Naive thymus-derived CD8-positive, alpha-beta T cell (primary cell): ENCODE measurements at regions not wholly inside any gene's neighbourhood (a gene's known extent, or its start where the extent isn't known, plus 50 kb on each side); places are given as distances from the start of the nearest gene placed in this dataset.

Source experiments
- ATAC-seq, 2 donors: fragments of 150-1000 bp; cut with Tn5 transposase in 1 of 2; sonication (Bioruptor Pico), chemical (Tn5 transposase) in 1 of 2; 1 replicate in 1 of 2; 2 replicates in 1 of 2; pipeline ENCODE4 v1.10.0; 2021; ENCODE audit warnings: mild to moderate bottlenecking in 2 of 2, moderate library complexity in 2 of 2
- POLR2A ChIA-PET: fragments of 350-600 bp; sonication (Branson Sonifier 250); formaldehyde crosslinking; loops from one replicate; lab custom pipeline; 2021; ENCODE audit warnings: antibody characterized with exemption; lab: Charles Lee
- DNase-seq, 10 donors: peaks; one replicate each; pipeline versions ENCODE4 v3.0.0 to v3.0.0-alpha.2; 2020 to 2022
- H3K27ac Mint-ChIP-seq, 10 donors: one replicate each; pipeline ENCODE4 v1.8.0; 2020 to 2022; ENCODE audit warnings: mild to moderate bottlenecking in 10 of 10, mixed read lengths in 10 of 10, moderate library complexity in 4 of 10, inconsistent platforms in 1 of 10
- H3K27me3 Mint-ChIP-seq, 5 donors: one replicate each; pipeline ENCODE4 v1.8.0; 2021 to 2022; ENCODE audit warnings: mixed read lengths in 5 of 5
- H3K36me3 Mint-ChIP-seq, 3 donors: one replicate each; pipeline ENCODE4 v1.8.0; 2020 to 2022; ENCODE audit warnings: mixed read lengths in 3 of 3, mild to moderate bottlenecking in 2 of 3, inconsistent platforms in 1 of 3
- H3K4me1 Mint-ChIP-seq, 4 donors: one replicate each; pipeline ENCODE4 v1.8.0; 2021 to 2022; ENCODE audit warnings: mixed read lengths in 4 of 4
- H3K4me3 Mint-ChIP-seq, 10 donors: one replicate each; pipeline ENCODE4 v1.8.0; 2020 to 2022; ENCODE audit warnings: mild to moderate bottlenecking in 10 of 10, mixed read lengths in 10 of 10, moderate library complexity in 6 of 10, inconsistent platforms in 1 of 10
- H3K9me3 Mint-ChIP-seq, 9 donors: one replicate each; pipeline ENCODE4 v1.8.0; 2020 to 2022; ENCODE audit warnings: mixed read lengths in 9 of 9, mild to moderate bottlenecking in 3 of 9, inconsistent platforms in 1 of 9, moderate library complexity in 1 of 9

GRCh38 chr14:61212546-61212945 is 68.6 kb downstream of the TMEM30B start:
- H3K27me3 Mint-ChIP-seq, result peaks cover 4 to 28% (median 9%) of the 10 kb centered on the region in 5 donors
- no peaks in the 10 kb centered on the region for H3K4me1 Mint-ChIP-seq
- DNase-seq, result no peak
- no peaks in the 10 kb centered on the region for H3K36me3 Mint-ChIP-seq
- no peak for ATAC-seq
- H3K9me3 Mint-ChIP-seq, result no peaks in the 10 kb centered on the region
- no peak overlapping the region for H3K4me3 Mint-ChIP-seq
- H3K27ac Mint-ChIP-seq, result no peak overlapping the region
- POLR2A ChIA-PET, result no interaction called here

GRCh38 chr14:61211476-61212255 is 69.5 kb downstream of the TMEM30B start:
- Mint-ChIP-seq H3K27ac (no peak overlapping the region), H3K4me3 (no peak overlapping the region), H3K27me3 (peaks cover 4 to 28% (median 9%) of the 10 kb centered on the region in 5 donors), H3K4me1 (no peaks in the 10 kb centered on the region), H3K9me3 (no peaks in the 10 kb centered on the region), H3K36me3 (no peaks in the 10 kb centered on the region)
- no peak for DNase-seq
- POLR2A ChIA-PET, result no interaction called here
- no peak for ATAC-seq

GRCh38 chr14:61203081-61203753 is 77.9 kb downstream of the TMEM30B start:
- no peak overlapping the region for H3K4me3 Mint-ChIP-seq
- H3K4me1 Mint-ChIP-seq, result no peaks in the 10 kb centered on the region
- peaks cover 19 to 37% (median 28%) of the 10 kb centered on the region in 5 donors for H3K27me3 Mint-ChIP-seq
- ATAC-seq, result no peak
- no peaks in the 10 kb centered on the region for H3K36me3 Mint-ChIP-seq
- H3K9me3 Mint-ChIP-seq, result no peaks in the 10 kb centered on the region
- POLR2A ChIA-PET, result no interaction called here
- DNase-seq, result no peak
- H3K27ac Mint-ChIP-seq, result no peak overlapping the region

DNA sequence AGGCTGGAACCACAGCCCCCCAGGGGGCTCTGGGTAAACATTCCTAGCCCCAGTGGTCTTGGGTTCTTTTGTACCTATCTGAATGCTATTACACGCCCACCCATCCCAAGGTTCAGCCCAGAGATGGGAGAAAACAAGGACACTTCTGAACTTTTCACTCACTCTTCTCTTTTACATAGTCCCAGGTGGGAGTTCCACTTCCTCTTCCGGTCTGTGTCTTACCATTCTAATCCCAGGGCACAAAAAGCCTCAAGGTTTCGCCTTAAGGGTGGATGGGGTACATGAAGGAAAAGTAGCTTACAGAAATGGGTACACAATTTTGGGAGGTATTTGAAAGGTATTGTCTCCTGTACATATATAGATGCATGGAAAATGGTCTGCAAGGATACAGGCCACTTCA is 79.0 kb downstream of the TMEM30B start:
- peaks cover 19 to 46% (median 33%) of the 10 kb centered on the region in 5 donors for H3K27me3 Mint-ChIP-seq
- no peak overlapping the region for H3K4me3 Mint-ChIP-seq
- no peaks in the 10 kb centered on the region for H3K4me1 Mint-ChIP-seq
- peak overlapping the region in 1 of 10 donors; percentile 3 for H3K27ac Mint-ChIP-seq
- POLR2A ChIA-PET, result no interaction called here
- no peaks in the 10 kb centered on the region for H3K9me3 Mint-ChIP-seq
- ATAC-seq, result no peak
- no peak for DNase-seq
- H3K36me3 Mint-ChIP-seq, result no peaks in the 10 kb centered on the region

DNA sequence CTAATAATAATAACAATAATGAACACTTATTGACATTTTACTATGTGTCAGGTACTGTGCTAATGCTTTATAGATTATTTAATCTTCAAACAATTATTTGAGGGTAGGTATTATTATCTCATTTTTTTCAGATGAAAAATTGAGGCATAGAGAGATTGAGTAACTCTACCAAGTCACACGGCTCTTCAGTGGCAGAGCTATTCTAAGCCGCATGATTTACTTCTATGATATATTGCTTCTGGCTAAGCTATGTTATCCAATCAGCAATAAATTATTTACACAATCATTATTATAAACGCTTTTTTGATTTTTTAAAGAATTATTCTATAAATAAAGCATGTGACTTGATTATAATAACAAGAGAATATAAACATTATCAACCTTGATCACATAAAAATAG is 80.0 kb downstream of the TMEM30B start:
- H3K27me3 Mint-ChIP-seq, result peaks cover 19 to 52% (median 30%) of the 10 kb centered on the region in 5 donors
- DNase-seq (no peak), ATAC-seq (no peak)
- no peaks in the 10 kb centered on the region for H3K36me3 Mint-ChIP-seq
- H3K4me3 Mint-ChIP-seq, result no peak overlapping the region
- H3K4me1 Mint-ChIP-seq, result no peaks in the 10 kb centered on the region
- H3K9me3 Mint-ChIP-seq, result no peaks in the 10 kb centered on the region
- no peak overlapping the region for H3K27ac Mint-ChIP-seq
- POLR2A ChIA-PET, result no interaction called here

DNA sequence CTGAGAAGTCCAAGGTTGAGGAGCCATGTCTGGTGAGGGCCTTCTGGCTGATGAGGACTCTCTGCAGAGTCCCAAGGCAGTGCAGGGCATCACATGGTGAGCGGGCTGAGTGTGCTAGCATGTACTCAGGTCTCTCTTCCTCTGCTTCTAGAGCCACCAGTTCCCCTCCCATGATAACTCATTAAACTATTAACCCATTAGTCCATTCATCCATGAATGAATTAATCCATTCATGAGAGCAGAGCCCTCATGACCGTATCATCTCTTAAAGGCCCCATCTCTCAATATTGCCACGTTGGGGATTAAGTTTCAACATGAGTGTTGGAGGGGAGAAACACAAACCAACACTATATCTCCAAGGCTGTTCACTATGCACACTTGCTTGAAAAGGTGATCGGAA is 83.7 kb downstream of the TMEM30B start:
- peaks cover 23 to 61% (median 41%) of the 10 kb centered on the region in 5 donors for H3K27me3 Mint-ChIP-seq
- H3K36me3 Mint-ChIP-seq, result peaks cover 0 to 7% (median 0%) of the 10 kb centered on the region in 3 donors
- POLR2A ChIA-PET, result no interaction called here
- ATAC-seq, result no peak
- no peaks in the 10 kb centered on the region for H3K4me1 Mint-ChIP-seq
- H3K27ac Mint-ChIP-seq, result no peak overlapping the region
- no peak for DNase-seq
- H3K4me3 Mint-ChIP-seq, result no peak overlapping the region
- H3K9me3 Mint-ChIP-seq, result peaks cover 0 to 5% (median 0%) of the 10 kb centered on the region in 9 donors

DNA sequence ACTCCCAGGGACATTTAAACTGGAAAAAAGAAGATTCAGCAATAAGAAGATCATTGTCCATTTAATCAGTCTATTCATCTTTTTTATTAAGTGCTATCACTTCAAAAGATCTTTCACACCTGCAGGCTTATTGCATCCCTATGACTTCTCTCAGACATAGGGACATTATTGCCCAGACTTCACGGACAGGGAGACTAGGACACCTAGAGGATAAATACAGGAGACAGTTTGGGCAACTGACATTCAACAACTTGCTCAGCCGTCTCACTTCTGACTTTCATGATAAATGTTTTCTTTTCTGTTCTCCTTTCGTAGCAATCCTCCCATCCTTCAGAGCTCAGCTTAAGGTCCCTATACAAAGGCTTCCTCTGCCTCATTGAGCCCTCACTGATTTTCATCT is 84.3 kb downstream of the TMEM30B start:
- Mint-ChIP-seq H3K27ac (peak overlapping the region in 1 of 10 donors; percentile 42), H3K9me3 (peaks cover 0 to 5% (median 0%) of the 10 kb centered on the region in 9 donors), H3K4me1 (no peaks in the 10 kb centered on the region), H3K36me3 (peaks cover 0 to 7% (median 0%) of the 10 kb centered on the region in 3 donors), H3K27me3 (peaks cover 24 to 61% (median 40%) of the 10 kb centered on the region in 5 donors), H3K4me3 (no peak overlapping the region)
- ATAC-seq, result no peak
- DNase-seq, result no peak
- POLR2A ChIA-PET, result no interaction called here

GRCh38 chr14:61196034-61196433 is 85.1 kb downstream of the TMEM30B start:
- H3K4me1 Mint-ChIP-seq, result no peaks in the 10 kb centered on the region
- H3K4me3 Mint-ChIP-seq, result no peak overlapping the region
- H3K27ac Mint-ChIP-seq, result no peak overlapping the region
- peaks cover 0 to 5% (median 0%) of the 10 kb centered on the region in 9 donors for H3K9me3 Mint-ChIP-seq
- H3K27me3 Mint-ChIP-seq, result peaks cover 24 to 62% (median 45%) of the 10 kb centered on the region in 5 donors
- peaks cover 0 to 7% (median 0%) of the 10 kb centered on the region in 3 donors for H3K36me3 Mint-ChIP-seq
- POLR2A ChIA-PET, result no interaction called here
- ATAC-seq, result no peak
- DNase-seq, result no peak

DNA sequence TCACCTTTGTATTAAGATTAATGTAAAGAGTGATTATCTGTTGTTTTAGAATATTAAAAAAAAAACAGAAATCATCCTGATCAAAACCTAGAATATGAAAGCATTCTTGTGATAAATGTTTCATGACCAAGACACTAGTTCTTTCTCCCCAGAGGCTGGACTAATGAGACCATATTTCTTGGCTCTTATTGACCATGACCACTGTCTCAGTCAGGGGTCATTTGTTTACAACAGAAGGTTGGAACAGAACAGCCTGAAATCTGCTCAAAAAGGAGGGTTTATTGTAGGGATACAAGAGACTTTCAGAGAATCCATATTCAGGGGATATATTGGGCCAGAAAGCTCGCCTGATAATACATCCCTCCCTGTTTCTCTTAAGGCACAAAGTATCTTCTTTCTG is 87.7 kb downstream of the TMEM30B start:
- no peak for DNase-seq
- POLR2A ChIA-PET, result no interaction called here
- Mint-ChIP-seq H3K4me1 (peaks cover 8 to 13% (median 9%) of the 10 kb centered on the region in 4 donors), H3K4me3 (no peak overlapping the region), H3K36me3 (peaks cover 0 to 11% (median 2%) of the 10 kb centered on the region in 3 donors), H3K27me3 (peaks cover 31 to 67% (median 51%) of the 10 kb centered on the region in 5 donors), H3K9me3 (peaks cover 0 to 5% (median 0%) of the 10 kb centered on the region in 9 donors), H3K27ac (no peak overlapping the region)
- no peak for ATAC-seq

GRCh38 chr14:61192989-61193388 is 88.1 kb downstream of the TMEM30B start:
- POLR2A ChIA-PET, result no interaction called here
- peaks cover 31 to 63% (median 47%) of the 10 kb centered on the region in 5 donors for H3K27me3 Mint-ChIP-seq
- H3K27ac Mint-ChIP-seq, result no peak overlapping the region
- H3K36me3 Mint-ChIP-seq, result peaks cover 0 to 11% (median 2%) of the 10 kb centered on the region in 3 donors
- no peak overlapping the region for H3K4me3 Mint-ChIP-seq
- peaks cover 8 to 13% (median 9%) of the 10 kb centered on the region in 4 donors for H3K4me1 Mint-ChIP-seq
- H3K9me3 Mint-ChIP-seq, result peaks cover 0 to 5% (median 0%) of the 10 kb centered on the region in 9 donors
- ATAC-seq (no peak), DNase-seq (no peak)

- H3K4me3 Mint-ChIP-seq, result no peak overlapping the region
- peaks cover 0 to 5% (median 0%) of the 10 kb centered on the region in 9 donors for H3K9me3 Mint-ChIP-seq
- no peak overlapping the region for H3K27ac Mint-ChIP-seq
- H3K27me3 Mint-ChIP-seq, result peaks cover 36 to 58% (median 55%) of the 10 kb centered on the region in 5 donors
- no peak for DNase-seq
- POLR2A ChIA-PET, result interaction anchor here (0.7 kb wide), 1 partner anchor 40 kb away, joined by 4 read pairs; no protein-coding TSS in a partner anchor
- H3K36me3 Mint-ChIP-seq, result peaks cover 0 to 11% (median 2%) of the 10 kb centered on the region in 3 donors
- no peak for ATAC-seq
- peaks cover 8 to 13% (median 9%) of the 10 kb centered on the region in 4 donors for H3K4me1 Mint-ChIP-seq
Measured at GRCh38 chr14:61191733-61192132, 89.4 kb downstream of the TMEM30B start.

- Mint-ChIP-seq H3K4me1 (peaks cover 8 to 13% (median 9%) of the 10 kb centered on the region in 4 donors), H3K4me3 (peak overlapping the region in 1 of 10 donors; percentile 20), H3K27ac (no peak overlapping the region), H3K9me3 (peaks cover 0 to 1% (median 0%) of the 10 kb centered on the region in 9 donors), H3K36me3 (peaks cover 0 to 7% (median 2%) of the 10 kb centered on the region in 3 donors), H3K27me3 (peaks cover 36 to 62% (median 57%) of the 10 kb centered on the region in 5 donors)
- DNase-seq, result no peak
- no peak for ATAC-seq
- POLR2A ChIA-PET, result no interaction called here
Measured at GRCh38 chr14:61190341-61190740, 90.8 kb downstream of the TMEM30B start.
